ENCODE measurements at regions not wholly inside any gene's neighbourhood (a gene's known extent, or its start where the extent isn't known, plus 50 kb on each side); places are given as distances from the start of the nearest gene placed in this dataset.
A peak's percentile ranks its signal among the peaks of the same experiment; 100 is the strongest.

GRCh38 chr9:118991366-118992285, 377.6 kb downstream of the BRINP1 start:
- H3K36me3 ChIP-seq (ENCODE audit: insufficient read depth in 1 of 2, low read depth in 1 of 2) = no peaks in the 10 kb centered on the region
- no peaks in the 10 kb centered on the region for H3K27me3 ChIP-seq (ENCODE audit: insufficient read depth in 3 of 3, low read length in 2 of 3)
- TF ChIP-seq, protein P1, sequence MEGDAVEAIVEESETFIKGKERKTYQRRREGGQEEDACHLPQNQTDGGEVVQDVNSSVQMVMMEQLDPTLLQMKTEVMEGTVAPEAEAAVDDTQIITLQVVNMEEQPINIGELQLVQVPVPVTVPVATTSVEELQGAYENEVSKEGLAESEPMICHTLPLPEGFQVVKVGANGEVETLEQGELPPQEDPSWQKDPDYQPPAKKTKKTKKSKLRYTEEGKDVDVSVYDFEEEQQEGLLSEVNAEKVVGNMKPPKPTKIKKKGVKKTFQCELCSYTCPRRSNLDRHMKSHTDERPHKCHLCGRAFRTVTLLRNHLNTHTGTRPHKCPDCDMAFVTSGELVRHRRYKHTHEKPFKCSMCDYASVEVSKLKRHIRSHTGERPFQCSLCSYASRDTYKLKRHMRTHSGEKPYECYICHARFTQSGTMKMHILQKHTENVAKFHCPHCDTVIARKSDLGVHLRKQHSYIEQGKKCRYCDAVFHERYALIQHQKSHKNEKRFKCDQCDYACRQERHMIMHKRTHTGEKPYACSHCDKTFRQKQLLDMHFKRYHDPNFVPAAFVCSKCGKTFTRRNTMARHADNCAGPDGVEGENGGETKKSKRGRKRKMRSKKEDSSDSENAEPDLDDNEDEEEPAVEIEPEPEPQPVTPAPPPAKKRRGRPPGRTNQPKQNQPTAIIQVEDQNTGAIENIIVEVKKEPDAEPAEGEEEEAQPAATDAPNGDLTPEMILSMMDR (IDR thresholded peaks at IDR 0.05) = no peak
- H3K4me3 ChIP-seq = no peak overlapping the region
- DNase-seq (no peak), ATAC-seq (peak in 3 of 4 donors; percentile 34 to 73 (median 52))
- H3K27ac ChIP-seq = no peak overlapping the region
- whole genome bisulfite sequencing, 3 donors = 37 to 64% (median 46%) methylated on average over 3 of the region's 3 CpGs
- H3K9me3 ChIP-seq = no peaks in the 10 kb centered on the region
- intact Hi-C loops (cut with DNase I) = loop anchor here (5.0 kb wide), 2 partner anchors 159 to 296 kb away; no protein-coding TSS in a partner anchor
- H3K4me1 ChIP-seq = peaks cover 22% of the 10 kb centered on the region

GRCh38 chr9:118992813-118993794, 376.1 kb downstream of the BRINP1 start:
- DNase-seq = no peak
- Histone ChIP-seq H3K27ac (no peak overlapping the region), H3K4me1 (peaks cover 18% of the 10 kb centered on the region), H3K36me3 (ENCODE audit: insufficient read depth in 1 of 2, low read depth in 1 of 2) (no peaks in the 10 kb centered on the region), H3K9me3 (no peaks in the 10 kb centered on the region), H3K27me3 (ENCODE audit: insufficient read depth in 3 of 3, low read length in 2 of 3) (no peaks in the 10 kb centered on the region), H3K4me3 (no peak overlapping the region)
- peak in 3 of 4 donors; percentile 28 to 78 (median 60) for ATAC-seq
- 29 to 41% (median 31%) methylated on average over 15 of the region's 15 CpGs for WGBS, 3 donors
- TF ChIP-seq, protein P1 (IDR thresholded peaks at IDR 0.05) = no peak
- intact Hi-C loops (cut with DNase I) = loop anchor here (5.0 kb wide), 2 partner anchors 161 to 294 kb away; no protein-coding TSS in a partner anchor

DNA sequence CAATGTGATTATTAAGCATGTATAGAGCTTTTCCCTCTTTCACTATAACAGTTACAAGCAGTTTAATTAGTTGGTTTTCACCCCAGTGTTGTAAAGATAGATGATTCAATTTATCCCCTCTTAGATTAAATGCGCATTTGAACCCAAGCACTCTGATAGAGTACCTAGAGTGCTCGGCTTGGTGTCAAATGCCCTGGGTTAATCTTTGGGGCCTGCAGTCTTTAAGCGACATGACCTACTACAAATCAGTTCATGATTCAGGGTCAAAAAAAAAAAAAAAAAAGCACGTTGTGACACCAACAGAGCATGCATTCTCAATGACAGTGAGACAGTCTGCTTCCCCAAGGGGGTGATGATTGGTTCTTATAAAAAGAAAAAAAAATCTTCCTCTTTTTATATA, 375.3 kb downstream of the BRINP1 start:
- intact Hi-C loops (cut with DNase I) = loop anchor here (2.0 to 5.0 kb wide), 3 partner anchors 29 to 293 kb away; no protein-coding TSS in a partner anchor
- Histone ChIP-seq H3K4me3 (no peak overlapping the region), H3K27ac (no peak overlapping the region), H3K27me3 (ENCODE audit: insufficient read depth in 3 of 3, low read length in 2 of 3) (no peaks in the 10 kb centered on the region), H3K4me1 (peaks cover 18% of the 10 kb centered on the region), H3K36me3 (ENCODE audit: insufficient read depth in 1 of 2, low read depth in 1 of 2) (no peaks in the 10 kb centered on the region), H3K9me3 (no peaks in the 10 kb centered on the region)
- ATAC-seq (no peak), DNase-seq (no peak)
- TF ChIP-seq, protein P1 (IDR thresholded peaks at IDR 0.05) = no peak
- 51 to 76% (median 55%) methylated on average over 4 of the region's 4 CpGs for WGBS, 3 donors

DNA sequence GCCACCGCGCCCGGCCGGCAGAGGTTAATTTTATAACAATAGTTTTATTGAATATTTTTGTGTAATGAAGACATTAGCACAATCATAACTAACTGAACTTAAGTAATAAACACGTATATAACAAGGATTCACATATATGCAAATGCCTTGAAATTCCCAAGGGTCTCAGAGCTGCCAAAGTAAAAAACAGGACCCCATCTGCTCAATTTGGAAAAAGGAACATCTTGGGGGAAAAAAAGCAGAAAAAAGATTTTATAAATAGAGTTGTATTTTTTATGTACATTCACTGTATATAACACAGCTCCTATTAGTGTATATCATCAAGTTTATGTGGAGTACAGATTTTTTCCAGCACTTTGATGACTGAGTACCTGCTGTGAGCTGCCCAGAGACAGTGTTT, 366.7 kb downstream of the BRINP1 start:
- Histone ChIP-seq H3K36me3 (ENCODE audit: insufficient read depth in 1 of 2, low read depth in 1 of 2) (no peaks in the 10 kb centered on the region), H3K4me1 (peaks cover 27% of the 10 kb centered on the region), H3K4me3 (no peak overlapping the region), H3K27ac (no peak overlapping the region), H3K9me3 (no peaks in the 10 kb centered on the region), H3K27me3 (ENCODE audit: insufficient read depth in 3 of 3, low read length in 2 of 3) (no peaks in the 10 kb centered on the region)
- ATAC-seq (no peak), DNase-seq (no peak)
- intact Hi-C loops (cut with DNase I) = no loop called here
- WGBS, 3 donors = 93 to 94% (median 93%) methylated on average over 5 of the region's 5 CpGs
- TF ChIP-seq, protein P1 (IDR thresholded peaks at IDR 0.05) = no peak

Measured in psoas muscle (tissue), 7 donors.